OCI-LY7 (cell line): ENCODE measurements at regions not wholly inside any gene's neighbourhood (a gene's known extent, or its start where the extent isn't known, plus 50 kb on each side); places are given as distances from the start of the nearest gene placed in this dataset.

Experiments used
- BruUV-seq: library from RNA; stranded (reverse); fragments of 400-500 nt; replicated peaks from 2 replicates; lab custom pipeline; 2021; lab: Mats Ljungman, UMichigan
- CTCF ChIA-PET: fragments of 300-600 bp; sonication (Branson Sonifier 250); formaldehyde crosslinking; loops from one replicate; lab custom pipeline; 2022; ENCODE audit warnings: antibody characterized with exemption; ENCODE audit not compliant: unreplicated experiment; lab: Charles Lee
- POLR2A ChIA-PET: fragments of 300-600 bp; sonication (Branson Sonifier 250); formaldehyde crosslinking; loops from one replicate; lab custom pipeline; 2022; ENCODE audit warnings: antibody characterized with exemption; lab: Charles Lee
- DNase-seq: peaks from one replicate; pipeline ENCODE4 v3.0.0-alpha.2; 2015; ENCODE audit warnings: low spot score
- H2AFZ ChIP-seq: fragments of 200-600 bp; sonication (generic), shearing (Covaris generic); 2 replicates; pipeline ENCODE4 v1.6.1; 2014; ENCODE audit warnings: mild to moderate bottlenecking, antibody characterized with exemption, low read length, moderate library complexity
- H3K27ac ChIP-seq: fragments of 200-600 bp; sonication (generic); 2 replicates; pipeline ENCODE4 v1.5.1; 2014; ENCODE audit warnings: mixed run types, low read depth, mild to moderate bottlenecking, moderate library complexity, low read length, inconsistent platforms; ENCODE audit not compliant: poor library complexity, severe bottlenecking
- H3K36me3 ChIP-seq: fragments of 200-600 bp; sonication (generic); 2 replicates; pipeline ENCODE4 v1.6.1; 2014; ENCODE audit warnings: mild to moderate bottlenecking, antibody characterized with exemption, low read length, moderate library complexity, mixed read lengths; ENCODE audit not compliant: insufficient read depth
- H3K4me1 ChIP-seq: fragments of 200-600 bp; sonication (generic); 2 replicates; pipeline ENCODE4 v1.5.1; 2014; ENCODE audit warnings: mild to moderate bottlenecking, low read length; ENCODE audit not compliant: insufficient read depth, poor library complexity, severe bottlenecking
- H3K4me2 ChIP-seq: fragments of 200-600 bp; sonication (generic); 2 replicates; pipeline ENCODE4 v1.6.1; 2014; ENCODE audit warnings: mild to moderate bottlenecking, low read length
- H3K4me3 ChIP-seq: fragments of 200-600 bp; sonication (generic); 2 replicates; pipeline ENCODE4 v1.5.1; 2014; ENCODE audit warnings: mild to moderate bottlenecking, low read depth, low read length; ENCODE audit not compliant: poor library complexity, severe bottlenecking
- H3K79me2 ChIP-seq: fragments of 200-600 bp; sonication (generic); 2 replicates; pipeline ENCODE4 v1.6.1; 2016; ENCODE audit warnings: low read depth, mild to moderate bottlenecking, low read length, moderate library complexity, mixed read lengths; ENCODE audit not compliant: insufficient read depth
- H3K9me2 ChIP-seq: fragments of 200-600 bp; sonication (generic); 2 replicates; pipeline ENCODE4 v1.6.1; 2016; ENCODE audit warnings: mild to moderate bottlenecking, low read length, mixed read lengths; ENCODE audit not compliant: insufficient read depth
- H3K9me3 ChIP-seq: fragments of 200-600 bp; sonication (generic); 2 replicates; pipeline ENCODE4 v1.6.1; 2014; ENCODE audit warnings: mild to moderate bottlenecking, mixed run types, low read length, mixed read lengths
- H4K20me1 ChIP-seq: fragments of 200-600 bp; sonication (generic); 2 replicates; pipeline ENCODE4 v1.6.1; 2014; ENCODE audit warnings: mild to moderate bottlenecking, antibody characterized with exemption, low read length, moderate library complexity, mixed read lengths; ENCODE audit not compliant: insufficient read depth
- CTCF ChIP-seq: fragments of 200-600 bp; sonication (generic); conservative IDR thresholded peaks from 2 replicates; pipeline ENCODE4 v1.5.1; 2014; ENCODE audit warnings: mild to moderate bottlenecking, antibody characterized with exemption, low read length, moderate library complexity, mixed read lengths
- EZH2phosphoT487 ChIP-seq: fragments of 200-600 bp; sonication (generic); IDR thresholded peaks from 2 replicates; pipeline ENCODE4 v1.6.1; 2018; ENCODE audit warnings: low read depth, borderline replicate concordance, mild to moderate bottlenecking, mixed run types, antibody characterized with exemption, low read length, moderate library complexity, mixed read lengths
- intact Hi-C: fragments of 100-400 bp; cut with micrococcal nuclease; formaldehyde crosslinking; loops from one replicate; pipeline ENCODE4 v1.10.0; 2022; ENCODE audit not compliant: unreplicated experiment

- H3K27ac ChIP-seq, result no peak overlapping the region
- H3K9me2 ChIP-seq, result no peaks in the 10 kb centered on the region
- TF ChIP-seq EZH2phosphoT487 (no peak), CTCF (no peak)
- intact Hi-C loops, result no loop called here
- H2AFZ ChIP-seq, result no peak overlapping the region
- no peaks in the 10 kb centered on the region for H3K79me2 ChIP-seq
- H3K4me3 ChIP-seq, result no peak overlapping the region
- H3K4me1 ChIP-seq, result no peaks in the 10 kb centered on the region
- POLR2A ChIA-PET, result interaction anchor here (0.6 kb wide), 1 partner anchor 155 kb away, joined by 3 read pairs; no protein-coding TSS in a partner anchor
- no peak for DNase-seq
- no TSS peak for BruUV-seq
- H3K36me3 ChIP-seq, result no peaks in the 10 kb centered on the region
- H3K9me3 ChIP-seq, result no peaks in the 10 kb centered on the region
- no peaks in the 10 kb centered on the region for H4K20me1 ChIP-seq
- H3K4me2 ChIP-seq, result no peak overlapping the region
- CTCF ChIA-PET, result no interaction called here
Measured at GRCh38 chr4:137253949-137254348, 278.3 kb downstream of the PCDH18 start.

- no TSS peak for BruUV-seq
- intact Hi-C loops, result no loop called here
- no peak overlapping the region for H2AFZ ChIP-seq
- H3K9me2 ChIP-seq, result no peaks in the 10 kb centered on the region
- DNase-seq, result no peak
- no peaks in the 10 kb centered on the region for H3K9me3 ChIP-seq
- POLR2A ChIA-PET, result no interaction called here
- H3K79me2 ChIP-seq, result no peaks in the 10 kb centered on the region
- CTCF ChIA-PET, result no interaction called here
- TF ChIP-seq EZH2phosphoT487, result no peak
- no peak for TF ChIP-seq CTCF
- no peak overlapping the region for H3K4me2 ChIP-seq
- H3K4me3 ChIP-seq, result no peak overlapping the region
- H3K36me3 ChIP-seq, result no peaks in the 10 kb centered on the region
- H3K27ac ChIP-seq, result no peak overlapping the region
- no peaks in the 10 kb centered on the region for H3K4me1 ChIP-seq
- H4K20me1 ChIP-seq, result no peaks in the 10 kb centered on the region
Measured at GRCh38 chr4:137249112-137249511, 283.2 kb downstream of the PCDH18 start.

GRCh38 chr4:137238456-137239162 lies 293.7 kb downstream of the PCDH18 start:
- DNase-seq, result no peak
- no TSS peak for BruUV-seq
- Histone ChIP-seq H3K9me3 (no peaks in the 10 kb centered on the region), H3K36me3 (no peaks in the 10 kb centered on the region), H3K79me2 (no peaks in the 10 kb centered on the region), H3K4me1 (no peaks in the 10 kb centered on the region), H3K27ac (no peak overlapping the region), H2AFZ (no peak overlapping the region), H4K20me1 (no peaks in the 10 kb centered on the region), H3K4me2 (no peak overlapping the region), H3K4me3 (no peak overlapping the region), H3K9me2 (no peaks in the 10 kb centered on the region)
- intact Hi-C loops, result no loop called here
- TF ChIP-seq CTCF (no peak), EZH2phosphoT487 (no peak)
- ChIA-PET POLR2A (no interaction called here), CTCF (no interaction called here)
